Ovary (tissue), 3 donors: ENCODE measurements at regions not wholly inside any gene's neighbourhood (a gene's known extent, or its start where the extent isn't known, plus 50 kb on each side); places are given as distances from the start of the nearest gene placed in this dataset.

Experiments
- POLR2A ChIP-seq: fragments of 450-650 bp; IDR thresholded peaks from one replicate; pipeline ENCODE4 v1.6.1; 2017; ENCODE audit warnings: antibody characterized with exemption, mild to moderate bottlenecking, moderate library complexity
- TF ChIP-seq, protein P1 (sequence below), 3 donors: fragments of 450-650 bp in 2 of 3; fragments of 200-600 bp in 1 of 3; IDR thresholded peaks; one replicate each; pipeline versions ENCODE4 v1.5.1 to v1.8.0; 2016 to 2022; ENCODE audit warnings: antibody characterized with exemption in 3 of 3, mild to moderate bottlenecking in 1 of 3
- donor health status: DM: no; HTN: no; CAD: no.

DNA sequence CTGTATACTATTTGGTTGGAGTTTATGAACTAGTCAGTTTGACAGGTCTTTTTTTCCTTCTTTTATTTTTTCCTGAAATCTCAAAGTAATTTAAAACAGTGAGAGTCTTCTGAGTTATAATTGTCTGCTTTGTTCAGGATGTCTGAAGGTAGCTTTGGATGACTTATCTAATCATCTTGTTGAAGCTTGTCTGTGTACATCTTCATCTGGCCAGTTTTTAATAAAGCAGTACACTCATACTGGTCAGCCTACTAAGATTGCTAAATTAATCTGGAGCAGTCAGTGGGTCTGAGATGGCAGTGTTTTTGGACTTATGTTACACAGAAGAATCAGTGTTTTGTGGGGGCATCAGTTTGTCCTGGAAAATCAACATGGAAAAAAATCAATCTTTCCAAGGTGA lies 482.4 kb downstream of the CDH10 start:
- TF ChIP-seq POLR2A = no peak
- TF ChIP-seq, protein P1, sequence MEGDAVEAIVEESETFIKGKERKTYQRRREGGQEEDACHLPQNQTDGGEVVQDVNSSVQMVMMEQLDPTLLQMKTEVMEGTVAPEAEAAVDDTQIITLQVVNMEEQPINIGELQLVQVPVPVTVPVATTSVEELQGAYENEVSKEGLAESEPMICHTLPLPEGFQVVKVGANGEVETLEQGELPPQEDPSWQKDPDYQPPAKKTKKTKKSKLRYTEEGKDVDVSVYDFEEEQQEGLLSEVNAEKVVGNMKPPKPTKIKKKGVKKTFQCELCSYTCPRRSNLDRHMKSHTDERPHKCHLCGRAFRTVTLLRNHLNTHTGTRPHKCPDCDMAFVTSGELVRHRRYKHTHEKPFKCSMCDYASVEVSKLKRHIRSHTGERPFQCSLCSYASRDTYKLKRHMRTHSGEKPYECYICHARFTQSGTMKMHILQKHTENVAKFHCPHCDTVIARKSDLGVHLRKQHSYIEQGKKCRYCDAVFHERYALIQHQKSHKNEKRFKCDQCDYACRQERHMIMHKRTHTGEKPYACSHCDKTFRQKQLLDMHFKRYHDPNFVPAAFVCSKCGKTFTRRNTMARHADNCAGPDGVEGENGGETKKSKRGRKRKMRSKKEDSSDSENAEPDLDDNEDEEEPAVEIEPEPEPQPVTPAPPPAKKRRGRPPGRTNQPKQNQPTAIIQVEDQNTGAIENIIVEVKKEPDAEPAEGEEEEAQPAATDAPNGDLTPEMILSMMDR (IDR thresholded peaks at IDR 0.05) = no peak
